GM12878 (cell line): ENCODE measurements at regions not wholly inside any gene's neighbourhood (a gene's known extent, or its start where the extent isn't known, plus 50 kb on each side); places are given as distances from the start of the nearest gene placed in this dataset.

Experiments
- EED ChIP-seq: sonication (generic); IDR thresholded peaks from 2 replicates; pipeline ENCODE4 v1.6.1; 2016; ENCODE audit warnings: antibody characterized with exemption, low read depth
- GATAD2B ChIP-seq: fragments of 450-650 bp; conservative IDR thresholded peaks from 2 replicates; pipeline ENCODE4 v1.6.1; 2017; ENCODE audit warnings: low read depth, mild to moderate bottlenecking, moderate library complexity
- IRF3 ChIP-seq: fragments of 450-650 bp; IDR thresholded peaks from 2 replicates; pipeline ENCODE4 v1.6.1; 2014; ENCODE audit warnings: mild to moderate bottlenecking
- MEF2A ChIP-seq: IDR thresholded peaks from 2 replicates; pipeline ENCODE4 v1.6.1; 2011; ENCODE audit warnings: low read depth, mild to moderate bottlenecking, low read length, moderate library complexity; ENCODE audit not compliant: insufficient read depth
- MLLT1 ChIP-seq: fragments of 450-650 bp; IDR thresholded peaks from 2 replicates; pipeline ENCODE4 v1.6.1; 2016; ENCODE audit warnings: mild to moderate bottlenecking
- RB1 ChIP-seq: fragments of 450-650 bp; formaldehyde crosslinking; IDR thresholded peaks from 2 replicates; pipeline ENCODE4 v1.6.1; 2017; ENCODE audit warnings: mild to moderate bottlenecking, borderline replicate concordance
- STAT3 ChIP-seq: IDR thresholded peaks from 2 replicates; pipeline ENCODE4 v1.6.1; 2011; ENCODE audit warnings: low read depth, low read length, improper control_type of control experiment
- ZNF207 ChIP-seq: fragments of 450-650 bp; IDR thresholded peaks from 2 replicates; pipeline ENCODE4 v1.6.1; 2014; ENCODE audit warnings: antibody characterized with exemption, mild to moderate bottlenecking, borderline replicate concordance
- ZNF384 ChIP-seq: IDR thresholded peaks from 2 replicates; pipeline ENCODE4 v1.6.1; 2012; ENCODE audit warnings: low read depth, mild to moderate bottlenecking, low read length, improper control_type of control experiment, borderline replicate concordance
- ZNF592 ChIP-seq: fragments of 450-650 bp; IDR thresholded peaks from 2 replicates; pipeline ENCODE4 v1.6.1; 2017; ENCODE audit warnings: mild to moderate bottlenecking, moderate library complexity

GRCh38 chr4:91894006-91894405 is 409.8 kb upstream of the GRID2 start (continued):
- TF ChIP-seq MEF2A (no peak), GATAD2B (no peak), EED (no peak), ZNF384 (no peak), MLLT1 (no peak), IRF3 (no peak), ZNF207 (no peak), ZNF592 (no peak), STAT3 (no peak), RB1 (no peak)
